ENCODE measurements at regions not wholly inside any gene's neighbourhood (a gene's known extent, or its start where the extent isn't known, plus 50 kb on each side); places are given as distances from the start of the nearest gene placed in this dataset.

DNA sequence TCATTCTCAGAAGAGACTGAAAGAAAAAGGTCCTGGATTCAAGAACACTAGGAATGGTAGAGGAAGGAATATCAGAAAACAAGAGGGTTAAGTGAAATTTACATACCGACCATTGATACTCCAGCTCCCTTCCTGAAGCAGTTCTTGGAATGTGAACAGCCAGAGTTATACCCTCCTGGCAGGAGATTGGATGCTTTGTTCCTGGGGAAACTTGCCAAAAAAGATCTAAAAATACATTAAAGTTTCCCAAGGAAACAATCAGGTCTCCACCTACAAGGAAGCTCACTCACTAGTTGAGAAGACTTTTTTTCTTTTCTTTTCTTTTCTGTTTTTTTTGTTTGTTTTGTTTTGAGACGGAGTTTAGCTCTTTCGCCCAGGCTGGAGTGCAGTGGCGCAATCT, 91.1 kb downstream of the HLX start:
- no peak for DNase-seq (ENCODE audit: low spot score)

DNA sequence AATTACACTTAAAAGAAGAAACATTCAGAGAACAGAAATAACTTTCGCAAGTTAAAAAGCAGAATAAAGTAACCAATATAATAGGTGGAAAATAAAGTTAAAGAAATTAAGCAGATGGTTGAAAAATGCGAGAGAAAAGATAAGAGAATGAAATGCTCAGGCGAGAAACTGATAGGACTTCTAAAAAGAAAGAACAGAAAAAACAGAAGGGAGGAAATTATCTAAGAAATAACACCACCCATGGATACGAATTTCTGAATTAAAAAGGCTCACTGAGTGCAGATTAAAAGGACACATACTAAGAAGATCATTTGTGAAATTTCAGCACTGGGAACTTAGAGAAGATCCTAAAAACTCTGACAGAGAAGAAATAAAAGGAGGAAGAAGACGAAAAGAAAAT, 92.0 kb downstream of the HLX start:
- ATAC-seq (ENCODE audit: low read depth) (no peak), DNase-seq (ENCODE audit: low spot score) (no peak)
- Histone ChIP-seq H3K36me3 (ENCODE audit: low read depth) (no peaks in the 10 kb centered on the region), H3K4me1 (ENCODE audit: insufficient read depth, poor library complexity, severe bottlenecking) (no peaks in the 10 kb centered on the region), H3K27ac (ENCODE audit: poor library complexity, severe bottlenecking) (no peak overlapping the region), H3K9me3 (ENCODE audit: severe bottlenecking) (no peaks in the 10 kb centered on the region), H3K4me3 (ENCODE audit: severe bottlenecking) (no peak overlapping the region), H3K27me3 (ENCODE audit: insufficient read depth, poor library complexity, severe bottlenecking) (no peaks in the 10 kb centered on the region)
- TF ChIP-seq CTCF (IDR thresholded peaks at IDR 0.05; ENCODE audit: poor library complexity, severe bottlenecking): no peak

More for the DNA sequence above, 91.1 kb downstream of the HLX start:
- H3K27me3 ChIP-seq (ENCODE audit: insufficient read depth, poor library complexity, severe bottlenecking): no peaks in the 10 kb centered on the region
- no peak overlapping the region for H3K4me3 ChIP-seq (ENCODE audit: severe bottlenecking)
- no peaks in the 10 kb centered on the region for H3K9me3 ChIP-seq (ENCODE audit: severe bottlenecking)
- no peak for ATAC-seq (ENCODE audit: low read depth)
- no peak overlapping the region for H3K27ac ChIP-seq (ENCODE audit: poor library complexity, severe bottlenecking)
- TF ChIP-seq CTCF (IDR thresholded peaks at IDR 0.05; ENCODE audit: poor library complexity, severe bottlenecking): no peak
- H3K36me3 ChIP-seq (ENCODE audit: low read depth): no peaks in the 10 kb centered on the region
- no peaks in the 10 kb centered on the region for H3K4me1 ChIP-seq (ENCODE audit: insufficient read depth, poor library complexity, severe bottlenecking)

- TF ChIP-seq CTCF (IDR thresholded peaks at IDR 0.05; ENCODE audit: poor library complexity, severe bottlenecking): no peak
- Histone ChIP-seq H3K27ac (ENCODE audit: poor library complexity, severe bottlenecking) (no peak overlapping the region), H3K4me1 (ENCODE audit: insufficient read depth, poor library complexity, severe bottlenecking) (no peaks in the 10 kb centered on the region), H3K36me3 (ENCODE audit: low read depth) (no peaks in the 10 kb centered on the region), H3K4me3 (ENCODE audit: severe bottlenecking) (no peak overlapping the region), H3K9me3 (ENCODE audit: severe bottlenecking) (no peaks in the 10 kb centered on the region), H3K27me3 (ENCODE audit: insufficient read depth, poor library complexity, severe bottlenecking) (no peaks in the 10 kb centered on the region)
- no peak for DNase-seq (ENCODE audit: low spot score)
- no peak for ATAC-seq (ENCODE audit: low read depth)
These were observed 95.2 kb downstream of the HLX start for GRCh38 chr1:220974431-220974830.

GRCh38 chr1:220976390-220976789, 97.1 kb downstream of the HLX start:
- Histone ChIP-seq H3K27me3 (ENCODE audit: insufficient read depth, poor library complexity, severe bottlenecking) (no peaks in the 10 kb centered on the region), H3K36me3 (ENCODE audit: low read depth) (no peaks in the 10 kb centered on the region), H3K4me3 (ENCODE audit: severe bottlenecking) (no peak overlapping the region), H3K4me1 (ENCODE audit: insufficient read depth, poor library complexity, severe bottlenecking) (no peaks in the 10 kb centered on the region), H3K9me3 (ENCODE audit: severe bottlenecking) (no peaks in the 10 kb centered on the region), H3K27ac (ENCODE audit: poor library complexity, severe bottlenecking) (no peak overlapping the region)
- no peak for TF ChIP-seq CTCF (IDR thresholded peaks at IDR 0.05; ENCODE audit: poor library complexity, severe bottlenecking)
- ATAC-seq (ENCODE audit: low read depth): no peak
- no peak for DNase-seq (ENCODE audit: low spot score)

DNA sequence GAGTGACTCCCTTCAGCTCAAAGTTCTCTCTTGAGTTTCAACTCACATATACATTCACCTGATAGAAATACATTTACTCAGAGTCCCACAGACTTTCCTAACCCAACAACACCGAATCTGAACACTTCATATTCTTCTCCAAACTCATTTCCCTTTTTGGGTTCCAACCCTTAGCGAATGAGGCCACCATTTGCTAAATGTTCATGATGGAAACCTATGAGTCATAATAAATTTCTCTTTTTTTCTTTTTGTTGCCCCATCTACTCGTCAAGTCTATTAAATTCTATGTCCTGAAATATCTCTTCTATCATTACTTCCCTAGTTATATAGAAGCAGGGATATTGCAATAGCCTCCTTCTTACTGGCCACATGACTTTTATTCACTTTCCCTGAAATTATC, 100.1 kb downstream of the HLX start:
- Histone ChIP-seq H3K27ac (ENCODE audit: poor library complexity, severe bottlenecking) (no peak overlapping the region), H3K9me3 (ENCODE audit: severe bottlenecking) (no peaks in the 10 kb centered on the region), H3K36me3 (ENCODE audit: low read depth) (no peaks in the 10 kb centered on the region), H3K27me3 (ENCODE audit: insufficient read depth, poor library complexity, severe bottlenecking) (no peaks in the 10 kb centered on the region), H3K4me3 (ENCODE audit: severe bottlenecking) (no peak overlapping the region), H3K4me1 (ENCODE audit: insufficient read depth, poor library complexity, severe bottlenecking) (no peaks in the 10 kb centered on the region)
- ATAC-seq (ENCODE audit: low read depth) (no peak), DNase-seq (ENCODE audit: low spot score) (no peak)
- TF ChIP-seq CTCF (IDR thresholded peaks at IDR 0.05; ENCODE audit: poor library complexity, severe bottlenecking): no peak

Measured in RWPE2 (cell line).